ENCODE measurements at regions not wholly inside any gene's neighbourhood (a gene's known extent, or its start where the extent isn't known, plus 50 kb on each side); places are given as distances from the start of the nearest gene placed in this dataset.

- TF ChIP-seq, protein P1, sequence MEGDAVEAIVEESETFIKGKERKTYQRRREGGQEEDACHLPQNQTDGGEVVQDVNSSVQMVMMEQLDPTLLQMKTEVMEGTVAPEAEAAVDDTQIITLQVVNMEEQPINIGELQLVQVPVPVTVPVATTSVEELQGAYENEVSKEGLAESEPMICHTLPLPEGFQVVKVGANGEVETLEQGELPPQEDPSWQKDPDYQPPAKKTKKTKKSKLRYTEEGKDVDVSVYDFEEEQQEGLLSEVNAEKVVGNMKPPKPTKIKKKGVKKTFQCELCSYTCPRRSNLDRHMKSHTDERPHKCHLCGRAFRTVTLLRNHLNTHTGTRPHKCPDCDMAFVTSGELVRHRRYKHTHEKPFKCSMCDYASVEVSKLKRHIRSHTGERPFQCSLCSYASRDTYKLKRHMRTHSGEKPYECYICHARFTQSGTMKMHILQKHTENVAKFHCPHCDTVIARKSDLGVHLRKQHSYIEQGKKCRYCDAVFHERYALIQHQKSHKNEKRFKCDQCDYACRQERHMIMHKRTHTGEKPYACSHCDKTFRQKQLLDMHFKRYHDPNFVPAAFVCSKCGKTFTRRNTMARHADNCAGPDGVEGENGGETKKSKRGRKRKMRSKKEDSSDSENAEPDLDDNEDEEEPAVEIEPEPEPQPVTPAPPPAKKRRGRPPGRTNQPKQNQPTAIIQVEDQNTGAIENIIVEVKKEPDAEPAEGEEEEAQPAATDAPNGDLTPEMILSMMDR (conservative IDR thresholded peaks at IDR 0.05; ENCODE audit: low read depth, low read length): no peak
- TF ChIP-seq EZH2phosphoT487 (IDR thresholded peaks at IDR 0.05; ENCODE audit: borderline replicate concordance, low read length) (no peak), EZH2 (IDR thresholded peaks at IDR 0.05; ENCODE audit: low read length, unreplicated experiment) (no peak)
Measured at GRCh38 chr6:126873351-126873750, 245.1 kb upstream of the RSPO3 start.
